ENCODE measurements at regions not wholly inside any gene's neighbourhood (a gene's known extent, or its start where the extent isn't known, plus 50 kb on each side); places are given as distances from the start of the nearest gene placed in this dataset.

DNA sequence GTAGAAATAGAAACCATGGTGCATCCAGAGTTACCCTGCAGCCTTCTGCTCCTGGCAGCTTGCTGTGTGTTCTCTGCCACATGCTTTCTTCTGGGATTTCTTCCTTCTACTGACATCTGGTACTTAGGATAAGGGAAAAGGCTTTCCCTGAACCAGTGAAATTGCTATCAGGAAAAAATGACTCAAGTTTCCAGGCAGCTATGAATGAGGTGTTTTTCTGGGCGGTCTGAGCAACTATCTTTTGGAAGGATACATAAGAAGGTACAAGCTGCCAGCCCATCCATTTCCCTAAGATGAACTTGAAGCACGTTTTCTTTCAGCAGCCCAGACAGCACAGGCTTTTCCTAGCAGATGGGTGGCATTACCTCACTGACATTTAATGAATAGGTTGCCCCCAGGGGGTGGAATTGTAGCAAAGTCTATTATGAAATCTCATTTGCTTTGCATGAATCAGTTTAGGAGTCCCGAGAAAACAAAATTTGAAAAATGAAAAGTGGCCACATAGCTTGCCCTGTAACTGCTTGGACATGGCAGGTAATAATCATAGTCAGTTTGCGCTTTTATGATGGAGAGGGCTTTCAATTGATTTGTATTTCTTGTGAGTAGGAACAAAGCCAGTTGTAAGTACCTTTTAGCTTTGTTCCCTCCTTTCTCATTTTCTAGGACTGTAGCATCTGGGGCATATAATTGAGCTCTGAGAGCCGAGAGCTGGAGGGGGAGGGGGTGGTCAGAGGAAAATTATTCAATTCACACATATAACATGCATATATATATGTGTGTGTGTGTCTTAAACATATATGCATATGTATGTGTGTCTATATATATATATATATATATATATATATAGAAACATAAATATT lies 108.5 kb downstream of the C9orf152 start:
- no peak for DNase-seq

DNA sequence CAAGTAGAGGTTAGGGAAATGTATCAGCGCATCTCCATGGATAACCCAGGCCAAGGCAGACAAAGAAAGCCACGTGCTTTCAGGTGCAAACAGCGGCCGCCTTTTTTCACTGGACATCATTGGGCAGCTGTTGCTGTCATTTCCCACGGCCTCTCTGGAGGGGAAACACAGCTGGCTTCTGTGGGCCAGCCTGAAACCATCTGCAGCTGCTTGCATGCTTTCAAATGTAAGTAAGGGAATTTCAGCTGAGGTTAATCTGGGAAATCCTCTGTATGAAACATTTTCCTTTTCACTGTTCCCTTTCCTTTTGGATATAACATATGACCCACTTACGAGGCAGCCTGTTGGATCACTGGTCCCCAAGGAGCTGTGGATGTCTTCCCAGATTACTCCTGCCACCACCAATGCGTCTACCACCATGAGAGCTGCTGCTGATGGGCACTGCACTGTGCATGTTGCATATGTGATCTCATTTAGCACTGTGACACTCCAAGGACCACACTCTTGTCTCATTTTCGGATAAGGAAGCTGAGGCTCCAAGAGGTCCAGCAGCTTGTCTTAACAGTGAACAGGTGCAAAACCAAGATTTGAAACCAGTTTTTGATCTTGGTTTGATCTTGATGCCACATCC lies 106.3 kb downstream of the C9orf152 start:
- no peak for DNase-seq

DNA sequence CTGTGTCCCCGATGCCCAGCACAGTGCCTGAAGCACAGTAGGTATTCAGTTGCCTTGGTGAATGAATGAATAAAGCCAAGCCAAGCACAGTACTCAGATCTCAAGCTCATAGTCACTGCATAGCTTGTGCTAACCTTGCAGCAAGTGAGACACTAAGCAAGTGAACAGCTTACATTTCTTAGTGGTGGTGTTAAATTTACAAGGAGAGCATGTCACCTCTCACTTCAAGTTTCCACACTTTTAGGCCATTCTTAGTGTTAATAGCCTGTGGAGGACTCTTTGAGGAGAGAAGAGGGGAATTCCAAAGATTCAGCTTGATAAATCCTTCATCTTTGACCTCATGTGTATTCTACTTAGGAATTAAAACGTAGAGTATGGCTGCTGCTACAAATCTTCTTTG lies 104.7 kb downstream of the C9orf152 start:
- no peak for DNase-seq

DNA sequence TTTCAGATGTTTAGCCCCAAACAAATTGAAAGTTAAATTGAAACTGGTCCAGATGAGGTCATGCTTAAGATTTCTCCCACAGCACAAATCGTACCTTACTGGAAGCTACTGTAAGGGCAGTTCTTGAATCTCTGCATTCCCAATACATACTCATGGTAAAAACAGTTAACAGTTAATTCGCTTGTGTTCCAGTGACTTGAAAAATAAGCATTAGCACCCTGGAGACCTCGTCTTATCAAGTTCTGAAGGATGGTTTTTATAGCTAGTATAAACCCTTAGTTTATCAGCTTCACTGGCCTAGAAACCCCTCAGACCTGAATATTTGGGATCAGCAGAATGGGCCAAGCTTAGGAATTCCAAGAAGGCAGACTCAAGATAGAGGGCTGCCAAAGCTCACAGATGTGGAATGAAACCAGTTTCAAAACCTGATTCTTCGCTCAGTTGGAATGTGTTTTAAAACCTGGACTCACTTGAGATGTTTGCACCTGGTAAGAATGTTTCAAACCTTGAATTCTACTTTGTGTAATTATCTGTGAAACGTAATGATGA lies 103.6 kb downstream of the C9orf152 start:
- DNase-seq, result no peak

DNA sequence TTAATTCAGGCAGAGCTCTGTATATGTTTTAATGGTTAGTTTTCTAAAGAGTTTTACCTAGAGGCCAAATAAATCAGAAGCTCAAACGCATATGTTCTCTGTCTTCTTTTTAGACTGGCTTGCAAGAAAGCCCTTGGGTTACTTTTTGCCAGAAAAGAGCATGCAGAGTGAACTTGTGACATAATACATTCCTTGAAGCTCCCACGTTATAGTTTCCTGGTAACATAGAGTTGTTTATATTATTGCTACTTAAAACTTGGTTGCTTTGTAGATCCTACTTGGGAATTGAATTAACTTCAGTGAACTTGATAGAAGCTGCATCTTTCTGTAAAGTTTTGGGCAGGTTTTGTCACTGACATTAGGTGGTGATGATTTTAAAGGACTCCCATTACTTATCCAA lies 102.9 kb downstream of the C9orf152 start:
- no peak for DNase-seq

DNA sequence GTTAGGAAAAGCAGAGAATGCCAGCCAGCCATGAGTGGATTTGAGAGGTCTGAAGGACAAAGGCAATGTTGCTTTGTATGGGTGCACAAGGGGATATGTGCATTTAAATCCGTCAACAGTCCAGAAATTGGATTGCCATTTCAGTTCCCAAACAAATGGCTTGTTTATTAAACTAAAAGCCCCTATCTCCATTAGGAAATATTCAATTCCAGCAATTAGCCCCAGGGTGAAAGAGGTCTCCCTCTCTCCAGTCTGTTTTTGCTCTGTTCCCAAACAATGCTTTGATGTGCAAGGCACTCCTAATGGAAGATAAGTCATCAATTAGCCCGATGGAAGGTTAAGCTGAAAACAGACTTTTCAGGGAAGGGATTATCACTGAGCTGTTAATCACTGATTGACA lies 101.3 kb downstream of the C9orf152 start:
- no peak for DNase-seq

DNA sequence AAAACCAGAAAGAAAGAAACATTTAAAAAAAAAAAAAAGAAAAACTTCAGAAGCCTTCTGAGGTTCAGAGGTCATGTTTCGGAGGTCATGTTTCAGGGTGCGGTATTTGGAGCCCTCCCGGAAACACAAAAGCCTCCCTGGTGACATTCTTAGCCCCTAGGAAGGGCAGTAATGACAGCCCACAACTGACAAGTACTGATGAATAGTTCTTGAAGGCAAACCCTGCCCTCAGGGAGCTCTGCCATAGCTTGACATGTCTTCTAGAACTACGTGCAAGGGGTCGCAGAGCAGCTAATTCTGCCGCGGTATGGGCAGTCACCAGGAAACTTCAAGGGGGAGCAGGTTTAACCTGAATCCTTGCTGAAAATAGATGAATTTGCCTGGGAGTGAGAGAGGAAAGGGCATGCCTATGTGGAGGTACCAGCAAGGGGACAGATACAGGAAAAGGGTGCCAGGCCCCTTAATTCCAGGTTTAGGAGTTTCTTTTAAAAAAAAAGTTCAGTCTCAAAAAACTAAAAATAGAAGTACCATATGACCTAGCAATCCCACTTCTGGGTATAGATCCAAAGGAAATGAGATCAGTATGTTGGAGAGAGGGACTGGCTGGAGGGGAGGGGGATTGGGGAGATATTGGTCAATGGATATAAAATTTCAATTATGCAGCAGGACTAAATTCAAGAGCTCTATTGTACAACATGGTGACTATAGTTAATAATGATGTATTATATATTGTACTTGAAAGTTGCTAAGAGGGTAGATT lies 98.4 kb downstream of the C9orf152 start:
- DNase-seq, result no peak

DNA sequence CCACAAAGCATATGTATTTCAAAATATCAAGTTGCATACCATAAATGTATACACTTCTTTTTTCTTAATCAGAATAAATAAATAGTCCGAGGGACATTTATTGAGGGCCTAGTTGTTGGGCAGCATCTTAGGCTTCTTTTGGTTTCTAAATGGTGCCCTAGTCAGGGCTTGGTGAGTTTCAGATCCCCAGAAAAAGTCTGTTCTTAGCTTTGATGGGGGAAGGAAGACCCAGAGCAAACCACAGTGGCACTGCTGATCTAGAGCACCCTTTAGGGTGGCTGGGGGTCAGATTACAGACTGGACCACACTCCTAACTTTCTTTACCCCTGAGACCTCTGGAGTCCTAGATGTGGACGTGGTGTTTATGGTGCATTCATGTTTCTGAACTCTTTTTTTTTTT lies 97.8 kb downstream of the C9orf152 start:
- DNase-seq, result no peak

DNA sequence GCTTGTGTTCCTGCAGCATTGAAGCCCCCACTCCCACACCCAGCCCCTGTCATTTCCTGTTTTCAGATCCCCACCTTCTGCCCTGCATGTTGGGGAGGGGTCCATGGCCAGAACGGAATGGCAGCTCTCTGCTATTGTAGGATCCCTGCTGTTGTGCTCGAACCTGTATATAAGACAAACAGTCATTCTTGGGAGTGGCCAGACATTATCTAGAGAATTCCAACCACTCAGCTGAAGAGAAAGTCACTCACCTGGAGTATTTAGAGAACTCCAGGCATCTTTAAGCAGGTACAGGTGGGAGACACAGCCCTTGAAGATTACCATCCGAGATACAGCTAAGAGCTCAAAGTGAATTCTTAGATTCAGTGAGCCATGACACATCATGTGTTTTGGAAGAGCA lies 96.1 kb downstream of the C9orf152 start:
- no peak for DNase-seq

DNA sequence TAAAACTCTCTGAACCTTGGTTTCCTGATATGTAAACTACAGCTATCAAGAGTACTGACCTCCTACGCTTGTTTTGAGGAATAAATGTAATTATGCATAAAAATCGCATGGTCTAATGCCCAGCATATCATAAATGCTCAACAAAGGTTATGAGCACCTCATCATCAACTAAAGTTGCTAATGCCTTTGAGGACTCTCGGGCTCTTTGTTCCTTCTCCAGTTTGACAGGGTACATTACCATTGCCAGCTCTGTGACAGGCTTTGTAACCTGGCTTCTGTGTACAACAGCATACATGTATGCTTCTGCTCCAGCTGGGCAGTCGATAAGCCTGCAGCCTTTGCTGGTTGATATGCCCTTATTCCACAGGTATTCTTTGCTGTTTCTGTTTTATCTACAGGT lies 95.2 kb downstream of the C9orf152 start:
- no peak for DNase-seq

DNA sequence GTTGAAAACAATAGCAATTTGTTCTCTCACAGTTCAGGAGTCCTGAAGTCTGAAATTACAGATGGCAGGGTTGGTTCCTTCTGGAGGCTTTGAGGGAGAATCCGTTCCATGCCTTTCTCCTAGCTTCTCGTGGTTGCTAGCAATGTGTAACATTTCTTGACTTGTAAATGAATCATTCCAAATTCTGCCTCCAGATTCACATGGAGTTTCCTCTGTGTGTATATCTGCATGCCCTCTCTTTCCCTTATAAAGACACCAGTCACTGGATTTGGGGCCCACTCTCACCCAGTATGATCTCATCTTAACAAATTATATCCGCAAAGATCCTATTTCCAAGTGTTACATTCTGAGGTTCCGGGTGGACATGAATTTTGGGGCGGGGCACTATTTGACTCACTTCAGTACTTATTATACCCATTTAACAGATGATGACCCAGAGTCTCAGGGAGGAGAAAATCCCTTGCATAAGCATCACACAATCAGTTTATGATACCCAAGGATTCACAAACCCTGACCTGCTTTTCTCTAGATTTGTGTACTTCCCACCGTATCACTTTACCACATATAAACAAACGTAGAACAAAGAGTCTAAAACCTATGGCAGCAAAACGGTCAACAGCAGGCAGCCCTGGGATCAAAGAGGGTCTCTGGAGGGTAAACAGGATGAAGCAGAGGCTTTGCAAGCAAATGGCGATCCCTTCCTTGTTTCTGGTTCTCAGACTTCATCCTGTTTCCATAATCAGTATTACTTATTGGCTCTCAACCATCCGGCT lies 93.7 kb downstream of the C9orf152 start:
- no peak for DNase-seq

DNA sequence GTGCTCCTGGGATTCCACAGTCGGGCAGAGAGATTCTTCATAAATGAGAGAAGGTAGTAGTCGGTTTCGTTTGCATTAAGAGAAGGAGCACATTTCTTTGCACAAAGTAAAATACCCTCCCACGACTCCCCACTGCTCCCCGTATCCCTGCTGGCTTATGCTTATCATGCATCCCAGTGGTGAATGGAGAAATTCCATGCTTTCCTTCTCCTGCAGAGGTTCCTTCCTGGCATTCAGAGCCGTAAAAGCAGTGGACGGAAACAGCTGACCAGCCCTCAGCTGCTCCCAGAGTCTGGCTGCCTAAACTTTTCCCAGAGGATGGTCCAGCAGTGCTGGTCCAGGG lies 93.1 kb downstream of the C9orf152 start:
- DNase-seq, result no peak

DNA sequence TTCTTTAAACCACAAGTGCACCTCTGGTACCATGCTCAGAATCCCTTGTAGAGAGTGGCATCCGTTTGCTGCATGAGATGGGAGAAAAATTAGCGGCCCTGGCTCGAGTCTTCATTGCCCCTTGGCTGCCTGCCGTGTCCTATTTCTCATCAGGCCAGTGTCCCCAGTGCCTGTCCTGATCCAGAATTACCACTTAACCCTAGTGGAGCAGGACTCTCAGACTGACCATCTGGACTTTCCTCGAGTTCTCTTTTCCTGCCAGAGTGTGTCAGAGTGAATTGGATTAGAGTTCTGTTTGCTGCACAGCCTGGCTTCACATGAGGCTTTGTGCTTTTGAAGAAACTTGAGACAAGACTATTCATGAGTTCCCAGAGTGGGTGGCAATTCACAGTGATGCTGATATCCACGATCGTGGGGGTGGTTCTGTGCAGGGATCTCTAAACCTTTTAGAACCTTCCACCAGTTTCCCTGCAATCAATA lies 92.6 kb downstream of the C9orf152 start:
- no peak for DNase-seq

DNA sequence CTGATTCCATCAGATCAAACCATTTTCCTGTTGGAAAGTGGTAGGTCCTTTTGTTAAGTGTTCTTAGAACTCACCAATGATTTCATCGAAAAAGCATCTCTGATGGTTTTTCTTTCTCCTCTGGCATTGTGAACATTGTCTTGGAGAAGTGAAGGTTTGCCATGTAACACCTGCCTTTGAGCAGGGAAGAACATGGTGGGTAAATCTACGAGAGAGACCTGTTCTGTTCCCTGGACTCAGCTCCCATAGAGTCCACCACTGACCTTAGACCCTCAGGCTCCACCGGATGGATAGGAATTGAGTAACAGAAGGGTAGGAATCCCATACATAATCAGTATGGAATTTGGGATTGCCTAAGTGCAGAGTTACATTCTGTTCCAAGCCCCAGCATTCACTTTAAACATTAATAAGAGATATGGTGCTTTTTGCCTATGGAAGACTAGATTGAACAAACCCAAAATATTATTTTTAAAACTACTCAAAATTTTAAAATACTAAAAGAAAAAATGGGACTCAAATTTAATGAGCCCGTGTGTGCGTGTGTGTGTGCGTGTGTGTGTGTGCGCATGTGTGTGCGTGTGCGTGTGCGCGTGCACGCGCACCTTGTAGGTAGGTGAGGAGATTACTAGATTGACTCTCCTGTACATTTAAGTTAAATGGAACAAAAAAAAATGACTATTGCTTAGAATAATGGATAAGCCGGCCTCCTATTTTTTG lies 92.0 kb downstream of the C9orf152 start:
- DNase-seq, result no peak

DNA sequence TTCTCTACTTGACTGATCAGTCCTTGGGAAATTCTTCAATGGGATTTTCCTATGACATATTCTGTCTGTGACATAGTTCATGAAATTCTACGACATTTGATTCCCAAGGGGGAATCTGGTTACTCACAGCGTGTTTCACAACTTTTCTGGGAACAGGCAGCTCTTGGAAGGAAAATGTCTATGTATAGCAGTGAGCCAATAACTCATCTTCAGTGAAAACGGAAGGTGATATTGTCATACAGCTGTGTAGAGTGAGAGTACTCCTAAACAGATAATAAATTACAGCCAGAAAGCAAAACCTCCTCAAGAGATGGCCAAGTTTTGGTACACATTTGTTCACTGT lies 91.4 kb downstream of the C9orf152 start:
- no peak for DNase-seq

DNA sequence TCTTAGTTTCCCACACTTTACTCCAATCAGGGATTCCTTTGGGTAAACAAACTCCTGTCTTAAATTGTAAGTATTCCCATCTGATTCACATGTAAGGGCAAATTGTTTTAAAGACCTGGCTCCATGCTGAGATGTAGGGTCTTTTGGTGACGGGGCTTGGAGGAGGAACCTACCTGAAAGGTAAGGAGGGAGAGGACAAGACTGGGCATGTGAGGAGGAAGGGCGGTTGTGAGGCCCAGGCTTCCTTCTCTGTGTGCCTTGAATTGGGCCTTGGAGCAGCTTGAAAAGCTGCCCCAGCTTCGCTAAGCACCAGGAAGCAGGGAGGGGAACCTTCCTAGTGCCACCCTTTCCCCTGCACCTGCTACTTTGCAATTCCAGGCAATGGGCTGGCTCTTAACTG lies 86.8 kb downstream of the C9orf152 start:
- no peak for DNase-seq

DNA sequence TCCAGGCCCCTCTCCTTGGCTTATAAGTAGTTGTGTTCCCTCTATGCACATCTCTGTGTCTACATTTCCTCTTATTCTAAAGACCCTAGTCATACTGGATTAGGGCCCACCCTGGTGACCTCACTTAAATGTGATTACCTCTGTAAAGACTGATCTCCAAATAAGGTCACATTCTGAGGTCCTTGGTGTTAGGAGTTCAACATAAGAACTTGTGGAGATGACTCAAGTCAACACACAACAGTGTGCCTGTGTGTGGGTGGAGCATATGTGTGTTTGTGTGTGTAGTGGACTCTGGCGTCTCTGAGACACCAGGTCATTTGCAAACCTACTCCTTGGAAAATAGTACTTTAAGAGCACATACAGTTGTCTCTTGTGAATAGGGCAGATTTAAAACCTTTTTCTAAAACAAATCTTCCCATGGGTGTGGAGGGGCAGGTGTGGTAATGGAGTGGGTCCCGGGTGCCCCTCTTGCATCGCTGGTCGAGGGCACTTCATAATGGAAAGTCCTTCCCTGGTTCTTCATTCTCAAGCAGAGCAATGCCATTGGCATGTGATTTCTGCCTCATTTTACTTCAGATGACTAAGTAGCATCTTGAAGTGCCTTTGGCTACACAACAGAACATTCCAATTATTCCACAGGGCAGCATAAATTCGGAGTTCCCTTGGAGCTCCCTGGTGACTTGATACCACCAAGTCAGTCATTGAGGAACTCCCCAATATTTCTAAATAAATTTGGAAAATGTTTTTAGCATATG lies 84.4 kb downstream of the C9orf152 start:
- DNase-seq, result no peak

DNA sequence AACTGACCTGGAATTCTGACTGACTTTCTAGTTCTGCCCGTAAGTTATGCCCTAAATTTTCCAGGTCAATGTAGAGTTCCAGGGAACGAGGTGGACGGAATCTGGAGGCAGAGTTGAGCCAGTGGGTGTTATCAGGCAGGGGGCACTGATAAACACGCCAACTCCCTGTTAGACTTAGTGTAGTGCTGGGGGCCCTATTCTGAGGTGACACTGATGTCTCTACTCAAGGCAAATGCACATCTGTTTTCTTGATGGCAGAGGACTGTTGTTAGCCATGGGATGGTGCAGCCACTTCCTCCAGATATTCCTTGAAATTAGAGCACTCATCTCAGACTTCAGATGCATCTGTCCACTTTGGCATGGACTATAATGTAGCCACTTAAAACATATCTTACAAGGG lies 83.5 kb downstream of the C9orf152 start:
- no peak for DNase-seq

DNA sequence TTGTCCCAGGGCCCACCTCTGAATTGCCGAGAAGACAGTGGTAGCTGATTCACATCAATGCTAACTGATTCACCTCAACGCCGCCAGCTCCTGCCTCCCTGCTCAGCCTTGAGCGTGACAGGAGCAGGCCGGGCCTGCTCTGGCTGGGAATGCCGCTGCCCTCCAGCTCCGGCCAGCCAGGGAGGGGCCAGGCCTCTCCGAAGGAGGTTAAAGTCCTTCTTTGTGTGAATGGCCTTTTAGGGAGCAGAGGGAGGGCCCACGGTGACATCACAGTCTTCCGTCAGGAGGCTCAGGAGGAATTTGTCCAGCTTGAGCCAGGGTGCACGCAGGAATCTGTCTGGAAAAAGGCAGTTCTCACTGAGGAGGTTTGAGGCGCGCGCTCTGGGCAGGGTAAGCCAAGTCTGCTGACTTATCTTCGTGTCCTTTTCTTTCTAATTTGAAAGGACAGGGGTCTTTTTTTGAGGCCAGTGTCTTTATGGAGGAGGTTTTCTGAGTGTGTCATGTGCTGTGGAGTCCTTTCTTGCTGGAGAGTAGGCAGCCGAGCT lies 82.7 kb downstream of the C9orf152 start:
- no peak for DNase-seq

DNA sequence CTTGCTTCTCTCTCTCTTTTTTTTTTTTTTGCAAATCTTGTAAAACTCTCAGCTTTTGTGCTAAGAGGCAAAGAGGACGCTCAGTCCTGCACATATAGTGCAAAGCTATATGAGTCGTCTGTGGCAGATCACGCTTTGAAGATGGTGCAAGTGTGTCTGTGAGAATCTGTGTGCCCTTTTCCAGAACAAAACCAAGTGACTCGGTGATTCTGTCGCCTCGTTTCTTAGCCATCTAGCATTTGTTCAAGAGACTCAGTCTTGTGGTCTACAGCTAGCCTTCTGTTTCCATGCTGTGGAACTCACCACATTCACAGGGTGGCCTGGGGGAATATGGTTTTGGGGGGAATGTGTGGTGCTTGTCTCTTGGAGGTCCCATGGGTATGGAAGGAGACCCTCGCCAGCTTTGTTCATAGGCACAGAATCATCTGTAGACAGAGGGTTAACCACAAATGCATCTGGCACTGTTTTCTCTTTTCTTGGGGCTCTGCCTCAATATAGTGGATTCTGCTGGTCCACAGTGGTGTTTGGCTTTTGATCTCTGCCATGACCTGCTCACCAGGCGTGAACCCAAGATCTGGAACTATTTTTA lies 82.1 kb downstream of the C9orf152 start:
- DNase-seq, result no peak

DNA sequence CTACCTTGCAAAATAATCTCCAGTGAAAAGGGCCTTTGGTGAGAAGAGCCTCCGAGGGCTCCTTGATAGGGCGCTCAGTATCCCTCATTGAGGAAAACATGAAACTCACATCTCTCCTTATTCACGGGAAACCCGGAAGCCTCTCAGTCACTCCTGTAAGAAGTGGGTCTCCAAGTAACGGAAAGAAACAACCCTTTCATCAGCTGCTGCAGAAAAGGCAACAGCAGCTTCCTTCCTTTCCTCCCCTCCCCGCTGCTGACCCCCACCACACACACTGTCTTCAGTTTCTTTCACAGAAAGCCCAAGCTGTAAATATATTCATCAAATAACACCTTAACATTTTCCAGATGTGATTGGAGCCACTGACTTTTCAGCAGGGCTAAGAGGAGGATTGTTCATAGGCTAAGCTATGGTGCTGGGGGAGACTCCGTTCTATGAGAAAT lies 81.4 kb downstream of the C9orf152 start:
- no peak for DNase-seq

All from hematopoietic multipotent progenitor cell treated with erythropoietin and hydrocortisone succinate and interleukin-3 and kit ligand, for 6 days (in vitro differentiated cells).